HCEC 1CT (cell line): ENCODE measurements at regions not wholly inside any gene's neighbourhood (a gene's known extent, or its start where the extent isn't known, plus 50 kb on each side); places are given as distances from the start of the nearest gene placed in this dataset.
"Not testable (repeated sequence)": the region's sequence is repeated elsewhere in the genome, so short reads cannot be mapped to it uniquely, and the experiment has no call there.

Source experiments
- DNase-seq: peaks from one replicate; pipeline ENCODE4 v3.0.0-alpha.2; 2017

DNA sequence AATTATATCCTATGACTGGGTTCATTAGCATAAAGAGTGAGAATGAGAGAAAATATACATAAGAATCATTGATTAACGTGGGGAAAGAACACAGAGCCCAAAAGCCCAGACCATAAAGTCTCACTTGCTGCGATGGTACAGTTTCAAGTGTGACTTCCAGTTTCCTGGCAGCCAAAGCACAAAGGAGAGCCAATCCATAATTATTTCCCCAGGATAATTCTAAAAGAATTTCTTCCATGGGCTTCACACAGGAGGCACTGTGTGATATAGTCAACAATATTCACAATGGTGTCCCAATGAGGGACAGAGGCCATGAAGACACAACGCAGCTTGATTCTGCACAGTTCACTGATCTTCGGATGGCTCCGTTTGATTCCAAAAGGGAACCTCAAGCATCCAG is 321.6 kb downstream of the PLPP3 start:
- no peak for DNase-seq

DNA sequence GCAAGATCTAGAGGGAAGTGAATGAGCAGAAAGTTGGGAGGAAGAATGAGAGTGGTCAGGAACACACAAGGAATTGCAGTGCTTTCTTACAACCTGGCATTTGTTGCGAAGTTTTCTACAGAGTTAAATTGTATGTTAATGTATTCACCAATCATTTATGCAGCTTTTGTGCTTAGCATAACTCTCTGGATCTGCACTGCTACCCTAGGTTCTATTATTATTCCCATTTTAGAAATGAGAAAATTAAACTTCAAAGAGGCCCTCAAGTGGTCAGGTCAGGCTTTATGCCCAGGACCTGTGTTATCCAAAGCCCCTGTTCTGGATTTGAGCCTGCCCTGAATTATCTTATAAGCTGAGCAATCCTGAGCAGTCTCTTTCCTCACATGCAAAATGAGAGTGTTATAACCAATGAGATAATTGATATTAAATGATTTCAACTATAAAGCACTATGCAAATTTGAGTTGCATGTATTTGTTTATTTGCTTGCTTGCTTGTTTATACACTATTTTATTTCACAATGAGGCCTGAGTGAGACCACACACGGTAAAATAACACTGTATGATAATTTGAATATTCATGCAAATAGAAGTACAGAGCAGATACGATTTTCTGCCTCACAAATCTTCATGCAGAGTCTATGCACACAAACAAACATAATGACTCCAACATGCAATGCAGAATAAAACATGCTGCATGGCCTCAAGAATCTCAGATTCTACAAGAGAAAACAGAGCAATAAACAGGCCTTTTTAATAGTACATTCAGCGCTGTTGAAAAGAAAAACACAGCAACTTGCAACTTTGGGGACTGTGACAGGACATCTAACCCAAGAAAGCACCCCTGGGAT is 323.0 kb downstream of the PLPP3 start:
- no peak for DNase-seq

DNA sequence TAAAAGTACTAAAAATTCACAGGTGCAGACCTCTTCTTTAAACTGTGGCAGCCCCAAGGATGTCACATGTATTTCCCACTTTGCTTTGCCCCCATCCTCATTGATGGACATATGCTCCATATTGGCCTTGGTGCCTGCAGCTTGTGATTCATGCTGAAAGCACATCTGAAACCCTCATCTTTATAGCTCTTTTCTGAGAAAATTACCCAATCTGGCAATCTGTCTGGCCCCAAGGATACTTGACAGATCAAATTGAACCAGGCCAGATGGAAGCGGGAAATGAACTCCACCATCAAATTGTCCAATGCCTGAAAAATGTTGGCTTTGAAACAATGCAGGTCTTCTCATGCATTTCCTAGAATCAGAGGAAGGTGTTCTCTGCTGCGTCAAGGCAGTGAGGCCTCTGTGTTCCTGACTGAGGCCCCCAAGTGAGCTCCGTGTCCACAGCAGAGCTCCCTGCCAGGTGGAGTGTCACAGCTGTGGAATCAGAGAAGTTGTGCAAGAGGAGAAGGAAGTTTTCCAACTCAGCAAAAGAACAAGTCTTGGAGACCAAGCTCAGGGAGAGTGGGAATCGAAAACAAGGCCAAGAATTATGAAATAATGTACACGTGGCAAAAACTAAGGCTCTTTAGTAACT is 323.7 kb downstream of the PLPP3 start:
- DNase-seq, result peak; percentile 39

DNA sequence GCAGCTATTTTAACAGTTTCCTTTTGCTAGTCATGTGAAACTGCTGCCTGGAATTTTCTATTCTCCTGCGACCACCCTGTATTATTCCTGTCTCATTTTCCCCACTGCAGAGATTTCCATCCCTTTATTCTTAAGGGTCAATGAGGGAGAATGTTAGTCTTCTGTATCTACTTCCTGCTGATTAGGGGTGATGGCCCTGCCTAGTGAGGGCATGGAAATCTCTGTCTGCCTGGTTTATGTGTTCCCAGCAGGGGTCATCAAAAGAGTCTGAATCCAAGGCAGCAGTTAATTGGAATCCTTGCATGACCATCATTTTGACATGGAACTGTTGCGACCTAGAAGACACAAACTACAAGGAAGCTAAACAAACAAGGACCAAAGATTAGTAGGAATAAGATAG is 325.2 kb downstream of the PLPP3 start:
- DNase-seq, result no peak

GRCh38 chr1:56250809-56251208 is 328.6 kb downstream of the PLPP3 start:
- no peak for DNase-seq

- no peak for DNase-seq
Measured at GRCh38 chr1:56249234-56249633, 330.1 kb downstream of the PLPP3 start.

- no peak for DNase-seq
Measured at GRCh38 chr1:56248138-56248537, 331.2 kb downstream of the PLPP3 start.

DNA sequence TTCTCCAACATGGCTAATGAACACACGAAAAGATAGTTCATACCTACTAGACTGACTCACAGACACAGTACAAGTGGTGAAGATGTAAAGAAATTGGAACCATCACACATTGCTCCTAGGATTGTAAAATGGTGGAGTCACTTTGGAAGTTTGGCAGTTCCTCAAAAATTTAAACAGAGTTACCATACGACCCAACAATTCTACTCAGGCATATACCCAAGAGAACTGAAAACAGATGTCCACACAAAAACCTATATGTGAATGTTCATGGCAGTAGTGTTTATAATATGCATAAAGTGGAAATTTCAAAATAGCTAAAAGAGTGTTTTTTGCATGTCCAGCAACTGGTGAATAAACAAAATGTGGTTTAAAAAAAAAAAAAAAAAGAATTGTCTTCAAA is 332.6 kb downstream of the PLPP3 start:
- not testable (repeated sequence) for DNase-seq

DNA sequence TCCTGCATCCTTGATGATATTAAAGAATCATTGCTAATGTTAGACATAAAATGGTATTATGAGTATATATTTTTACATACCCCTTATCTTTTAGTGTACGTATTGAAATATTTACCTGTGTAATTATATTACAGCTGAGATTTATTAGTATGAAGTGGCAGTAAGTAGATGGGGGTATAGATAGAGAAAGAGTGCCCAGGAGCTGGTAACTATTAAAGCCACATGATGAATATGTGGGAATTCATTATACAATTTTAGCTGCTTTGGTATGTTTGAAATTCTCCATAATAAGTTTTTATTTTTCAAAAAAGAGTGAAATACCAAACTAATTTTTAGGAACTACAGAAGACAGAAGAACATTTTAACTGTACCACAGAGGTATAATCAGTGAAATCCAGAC is 339.0 kb downstream of the PLPP3 start:
- DNase-seq, result no peak

- DNase-seq, result no peak
Measured at GRCh38 chr1:56237491-56238064, 341.8 kb downstream of the PLPP3 start.

- no peak for DNase-seq
Measured at GRCh38 chr1:56236688-56237087, 342.7 kb downstream of the PLPP3 start.

DNA sequence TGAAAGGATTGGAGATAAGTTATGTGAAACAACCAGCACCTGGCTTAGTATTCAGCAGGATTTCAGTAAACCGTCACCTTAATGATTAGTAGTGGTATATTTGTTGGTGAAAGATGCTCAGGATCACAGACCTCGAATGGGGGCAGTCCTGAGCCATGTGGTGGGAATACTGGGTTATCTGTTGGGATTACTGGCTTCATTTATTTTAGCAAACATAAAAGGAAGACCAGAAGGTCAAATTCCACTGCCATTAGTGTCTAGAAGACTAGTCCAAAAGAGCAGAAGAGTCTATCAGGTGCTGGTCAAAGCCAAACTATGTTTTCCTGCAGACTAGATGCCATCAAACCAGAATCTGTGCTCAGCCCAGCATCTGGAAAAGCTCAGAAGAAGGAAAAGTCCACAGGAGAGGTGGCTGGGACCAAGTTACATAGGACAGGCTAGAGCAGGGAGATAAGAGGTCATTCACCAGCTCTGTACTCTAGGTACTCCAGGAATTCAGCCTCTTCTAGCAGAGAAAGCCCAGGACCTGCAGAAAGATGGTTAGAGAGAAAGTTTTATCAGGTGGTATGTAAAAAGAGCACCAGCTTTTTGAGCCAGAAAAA is 343.4 kb downstream of the PLPP3 start:
- no peak for DNase-seq

DNA sequence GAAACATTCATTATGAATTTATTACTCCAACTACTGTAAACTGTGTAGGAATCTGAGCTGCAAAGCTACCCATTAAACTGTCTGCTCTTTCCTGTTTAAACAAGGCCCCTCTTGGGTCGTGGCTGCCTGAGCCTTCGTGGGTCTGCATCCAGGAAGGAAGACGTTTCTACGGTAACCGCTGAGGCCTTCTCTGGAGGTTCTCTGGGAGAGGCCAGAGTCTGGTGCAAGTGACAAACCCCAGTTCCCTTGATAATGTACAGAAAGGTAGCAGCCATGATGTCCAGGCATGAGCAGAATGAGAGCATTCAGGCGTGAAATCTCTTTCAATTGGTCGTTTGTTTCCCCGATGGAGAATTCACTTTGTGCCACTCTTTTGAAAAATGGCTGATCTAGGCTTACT is 350.2 kb downstream of the PLPP3 start:
- no peak for DNase-seq

- DNase-seq, result no peak
Measured at GRCh38 chr1:56227886-56228285, 351.5 kb downstream of the PLPP3 start.

DNA sequence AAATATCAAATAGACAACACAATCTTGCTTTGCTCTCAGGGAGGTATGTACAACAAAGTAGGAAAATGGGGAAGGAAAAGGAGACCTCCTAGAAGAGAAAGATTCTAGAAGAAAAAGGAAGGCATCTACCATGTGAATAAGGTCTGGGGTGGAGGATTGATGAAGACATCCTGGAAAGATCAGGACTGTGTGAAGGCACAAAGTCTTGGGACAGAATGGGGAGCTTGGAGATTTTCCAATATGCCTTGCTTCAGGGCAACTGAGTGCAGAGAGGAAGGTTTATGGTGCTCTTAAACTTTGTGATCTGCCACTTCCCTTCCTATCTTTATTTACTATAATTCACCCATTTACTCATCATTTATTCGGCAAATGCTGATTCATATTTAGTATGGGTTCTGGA is 352.0 kb downstream of the PLPP3 start:
- no peak for DNase-seq

DNA sequence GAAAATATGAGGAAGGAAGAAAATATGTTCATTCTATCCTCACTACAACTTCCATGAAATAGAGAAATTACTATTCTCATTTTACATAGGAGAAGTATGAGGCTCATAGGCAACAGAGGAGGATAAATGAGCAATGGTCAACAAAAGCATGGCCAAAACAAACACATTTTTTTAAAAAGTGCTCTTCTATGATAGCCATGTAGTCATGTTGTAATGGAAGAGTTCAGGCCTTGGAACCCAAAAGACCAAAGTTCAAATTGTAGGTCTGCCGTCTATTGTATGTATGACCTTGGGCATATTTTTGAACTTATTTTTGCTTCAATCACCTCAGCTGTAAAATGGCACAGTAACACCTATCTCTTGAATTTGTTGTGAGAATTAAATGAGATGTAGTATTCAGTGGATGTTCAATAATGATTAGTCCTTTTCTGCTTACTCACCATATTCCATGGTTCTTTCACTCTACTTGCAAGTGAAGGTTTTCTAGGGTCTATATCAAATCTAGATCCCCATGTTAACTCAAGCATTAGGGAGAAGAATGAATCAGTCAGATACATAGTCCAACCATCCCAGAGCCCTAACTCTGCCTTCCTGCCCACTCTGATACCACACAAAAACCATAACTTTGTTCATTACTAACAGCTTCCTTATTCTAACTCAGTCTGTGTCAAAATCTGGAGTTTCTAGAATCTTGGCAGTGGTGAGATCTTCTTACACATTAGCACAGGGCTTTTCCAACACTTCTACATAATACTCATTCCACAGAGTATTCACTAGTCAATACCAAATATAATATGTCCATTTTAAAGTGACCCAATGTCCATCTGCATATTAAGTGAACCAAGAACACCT is 353.2 kb downstream of the PLPP3 start:
- no peak for DNase-seq

- DNase-seq, result no peak
Measured at GRCh38 chr1:56223968-56224367, 355.4 kb downstream of the PLPP3 start.

DNA sequence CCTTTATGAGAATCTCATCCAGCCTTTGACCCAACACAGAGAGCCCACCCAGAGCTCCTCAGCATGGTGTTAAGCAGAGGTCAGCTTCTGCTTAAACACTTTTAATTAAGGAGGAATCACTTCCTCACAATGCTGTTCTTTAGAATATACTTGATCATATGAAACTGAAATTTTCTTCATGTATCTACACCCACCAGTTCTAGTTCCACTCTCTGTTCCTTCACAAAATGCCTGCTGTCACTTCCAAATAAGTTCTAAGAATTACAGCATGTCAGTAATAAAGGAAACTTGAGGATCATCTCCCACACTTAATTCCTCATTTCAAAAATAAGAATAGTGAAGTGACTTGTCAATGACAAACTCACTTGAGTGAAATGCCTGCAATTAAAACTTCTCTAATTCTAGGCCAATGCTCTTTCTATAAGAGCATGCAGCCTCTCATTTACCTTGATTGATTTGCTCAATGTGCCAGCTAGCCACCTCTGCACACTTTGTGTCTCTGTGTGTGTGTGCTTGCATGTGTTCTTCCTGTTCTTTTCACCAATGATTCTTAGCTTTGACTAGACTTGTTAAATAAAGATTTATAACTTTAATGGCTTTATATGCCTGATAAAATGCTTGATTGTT is 356.3 kb downstream of the PLPP3 start:
- DNase-seq, result no peak

- no peak for DNase-seq
Measured at GRCh38 chr1:56220021-56220420, 359.3 kb downstream of the PLPP3 start.

DNA sequence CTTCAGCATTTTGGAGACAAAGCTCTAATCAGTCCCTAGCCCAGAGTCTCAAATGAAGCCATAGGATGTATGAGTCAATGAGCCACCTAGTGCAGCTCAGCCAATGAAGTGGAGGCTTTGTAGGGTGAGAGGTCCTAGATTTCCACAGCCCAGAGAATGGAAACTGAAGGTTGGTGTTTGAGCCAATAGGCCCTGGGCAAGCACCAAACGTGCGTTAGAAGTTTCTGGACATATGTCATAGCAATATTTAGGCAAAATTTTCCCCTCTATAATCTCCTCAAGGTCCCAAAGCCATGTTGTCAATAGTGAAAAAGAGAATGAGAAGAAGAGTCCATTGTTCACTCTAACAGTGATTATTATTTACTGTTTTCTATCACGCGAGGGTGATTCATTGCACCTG is 361.3 kb downstream of the PLPP3 start:
- no peak for DNase-seq

GRCh38 chr1:56216218-56216617 is 363.1 kb downstream of the PLPP3 start:
- DNase-seq, result no peak

DNA sequence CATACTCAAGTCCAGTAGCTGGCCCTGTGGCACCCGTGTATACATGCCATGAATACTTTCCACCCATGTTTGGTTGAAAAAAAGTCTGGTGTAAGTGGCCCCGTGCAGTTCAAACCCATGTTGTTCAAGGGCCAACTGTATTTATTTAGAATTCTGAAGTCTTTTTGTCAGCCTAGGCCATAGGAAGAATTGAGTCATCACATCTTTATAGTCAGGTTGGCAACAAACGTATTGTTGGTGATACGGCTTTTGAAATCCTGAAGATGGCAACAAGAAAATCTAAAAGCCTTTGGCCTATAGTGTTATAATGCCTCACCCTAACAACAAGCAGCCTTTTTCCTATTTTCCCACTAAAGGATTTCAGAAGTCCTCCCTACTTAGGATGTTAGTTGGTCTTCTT is 363.6 kb downstream of the PLPP3 start:
- DNase-seq, result no peak
